ENCODE measurements at regions not wholly inside any gene's neighbourhood (a gene's known extent, or its start where the extent isn't known, plus 50 kb on each side); places are given as distances from the start of the nearest gene placed in this dataset.

DNA sequence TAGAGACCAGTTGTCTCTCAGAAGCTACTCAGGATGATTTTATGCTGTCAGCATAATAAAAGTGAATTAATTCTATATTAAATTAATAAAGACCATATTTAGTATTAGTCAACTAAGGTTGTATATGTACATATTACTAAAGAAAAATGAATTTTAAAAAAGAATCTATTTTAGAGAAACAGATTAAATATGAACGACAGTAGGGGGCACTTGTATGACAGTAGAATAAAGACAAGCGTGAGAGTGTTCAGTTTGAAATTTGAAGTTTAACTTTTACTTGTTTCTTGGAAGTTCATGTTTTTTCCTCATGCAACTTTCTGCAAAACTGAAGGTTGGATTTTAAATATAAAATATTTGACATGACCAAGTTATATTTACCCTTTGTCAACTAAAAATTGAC, 67.9 kb upstream of the MACF1 start:
- DNase-seq (ENCODE audit: low read depth), result no peak

DNA sequence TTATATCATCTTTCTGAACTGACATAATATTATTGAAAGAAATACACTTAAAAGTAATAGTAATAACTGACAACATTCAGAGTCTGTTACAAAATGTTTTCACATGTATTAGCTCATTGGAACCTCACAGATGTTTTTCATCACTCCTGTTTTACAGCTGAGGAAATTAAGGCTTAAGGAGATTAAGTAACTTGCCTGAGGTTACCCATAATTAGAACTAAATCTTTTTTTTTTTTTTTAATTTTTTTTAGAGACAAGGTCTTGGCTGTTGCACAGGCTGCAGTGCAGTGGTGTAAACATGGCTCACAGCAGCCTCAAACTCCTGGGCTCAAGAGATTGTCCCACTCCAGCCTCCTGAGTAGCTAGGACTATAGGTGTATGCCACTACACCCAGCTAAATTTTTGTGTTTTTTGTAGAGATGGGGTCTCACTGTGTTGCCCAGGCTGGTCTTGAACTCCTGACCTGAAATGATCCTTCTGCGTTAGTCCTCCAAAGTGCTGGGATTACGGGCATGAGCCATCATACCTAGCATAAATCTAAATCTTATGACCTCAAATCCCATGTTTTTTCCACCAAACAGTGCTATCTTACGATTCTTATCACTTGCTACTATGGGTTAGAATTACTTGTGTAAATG, 64.7 kb upstream of the MACF1 start:
- no peak for DNase-seq (ENCODE audit: low read depth)

DNA sequence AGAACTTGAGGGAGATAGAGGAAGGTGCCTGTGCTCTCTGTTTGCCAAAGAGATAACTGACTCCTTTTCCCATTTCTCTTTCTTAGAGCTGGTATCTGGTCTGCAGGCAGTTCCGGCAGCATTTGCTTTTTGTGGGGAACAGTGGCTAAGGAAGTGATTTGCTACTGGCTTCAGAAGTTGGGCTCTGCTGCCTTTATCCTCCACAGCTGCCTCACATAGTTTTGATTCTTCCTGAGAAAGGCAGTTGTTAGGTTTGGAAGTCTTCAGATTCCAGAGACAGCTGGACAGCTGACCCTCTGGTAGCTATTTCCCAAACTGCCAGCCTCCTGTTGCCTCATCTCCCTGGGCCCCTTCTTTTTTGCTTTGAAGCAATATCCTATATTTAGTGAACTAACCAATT, 62.6 kb upstream of the MACF1 start:
- no peak for DNase-seq (ENCODE audit: low read depth)

DNA sequence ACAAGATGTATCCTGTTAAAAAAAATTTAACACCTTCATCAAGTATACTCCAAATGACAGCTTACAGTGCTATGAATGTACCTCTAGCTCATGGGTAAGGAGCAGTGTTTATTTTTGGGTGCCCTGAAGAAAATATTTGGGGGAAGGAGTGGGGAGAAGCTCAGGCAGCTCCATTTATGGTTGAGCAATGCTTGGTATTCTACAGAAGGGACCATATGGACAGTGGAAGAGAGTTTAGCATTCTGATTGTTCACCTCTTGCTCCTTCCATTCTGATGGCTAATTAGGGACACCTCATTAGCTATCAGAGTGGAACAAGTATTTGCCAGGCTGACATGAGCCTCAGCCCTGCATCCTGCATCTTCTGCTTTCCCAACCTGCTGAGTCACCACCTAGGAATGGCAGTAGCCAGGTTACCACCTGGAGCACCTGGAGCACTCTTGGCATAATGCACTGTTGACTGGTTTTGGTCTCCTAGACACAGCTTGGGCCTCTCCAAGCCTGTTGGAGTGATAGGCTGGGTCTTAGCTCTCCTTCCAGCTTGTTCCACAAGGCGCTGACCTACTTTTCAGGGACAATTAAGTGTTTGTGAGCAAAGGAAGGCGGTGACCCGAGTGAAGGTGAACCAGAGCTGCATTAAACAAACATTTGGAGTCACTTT, 62.0 kb upstream of the MACF1 start:
- DNase-seq (ENCODE audit: low read depth), result no peak

DNA sequence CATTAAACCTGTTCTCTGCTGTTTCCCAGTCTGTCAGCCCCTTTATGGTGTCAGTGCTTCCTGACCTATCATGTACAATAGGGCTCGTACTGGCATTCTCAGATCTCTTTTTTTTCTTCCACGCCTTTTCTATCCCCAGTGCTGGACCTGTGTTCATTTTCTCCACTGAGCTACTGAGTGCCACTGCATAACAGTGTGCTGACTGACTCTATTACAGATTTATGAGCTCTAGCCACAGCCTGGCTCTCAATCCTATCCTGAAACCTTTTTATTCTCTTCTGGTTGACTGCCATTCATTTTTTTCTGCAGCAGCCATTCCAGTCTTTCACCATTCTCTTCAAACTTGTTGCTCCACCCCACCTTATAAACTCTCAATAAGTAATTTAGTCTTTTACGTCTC, 59.6 kb upstream of the MACF1 start:
- DNase-seq (ENCODE audit: low read depth), result no peak

DNA sequence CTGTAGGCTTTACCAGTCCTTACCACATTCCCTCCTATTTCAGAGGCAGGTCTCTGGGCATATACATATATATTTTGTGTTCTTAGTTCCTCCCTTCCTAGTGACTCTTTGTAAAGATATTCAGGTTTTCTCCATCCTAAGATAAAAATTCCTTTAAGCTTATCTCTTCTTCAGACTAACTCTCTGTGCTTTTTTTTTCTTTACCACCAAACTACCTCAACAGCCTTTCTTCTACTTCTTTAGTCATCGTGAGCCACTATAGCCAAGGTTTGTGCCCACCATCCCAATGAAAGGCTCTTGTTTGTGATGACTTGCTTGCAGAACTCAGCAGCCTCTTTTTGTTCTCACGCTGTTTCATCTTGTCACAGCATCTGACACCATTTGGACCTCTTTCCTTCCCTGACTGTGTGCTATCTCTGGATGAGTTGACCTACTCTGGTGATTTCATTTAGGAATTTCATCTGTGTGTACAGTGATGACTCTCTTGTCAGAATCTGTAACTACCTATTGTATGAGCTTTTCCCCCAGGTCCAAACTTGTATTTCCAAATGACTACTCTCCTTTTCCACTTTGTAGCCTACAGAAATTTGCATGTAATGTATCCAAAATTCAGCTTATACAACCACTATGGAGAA, 59.0 kb upstream of the MACF1 start:
- no peak for DNase-seq (ENCODE audit: low read depth)

DNA sequence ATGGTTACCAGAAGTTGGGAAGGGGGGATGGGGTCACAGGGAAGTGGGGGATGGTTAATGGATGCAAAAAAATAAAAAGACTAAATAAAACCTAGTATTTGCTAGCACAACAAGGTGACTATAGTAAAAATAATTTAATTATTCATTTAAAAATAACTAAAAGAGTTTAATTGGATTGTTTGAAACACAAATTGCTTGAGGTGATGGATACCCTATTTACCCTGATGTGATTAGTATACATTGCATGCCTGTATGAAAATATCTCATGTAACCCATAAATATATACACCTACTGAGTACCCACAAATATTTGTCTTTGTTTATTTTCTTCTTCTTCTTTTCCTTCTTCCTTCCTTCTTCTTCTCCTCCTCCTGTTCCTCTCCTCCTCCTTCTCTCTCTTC, 57.8 kb upstream of the MACF1 start:
- no peak for DNase-seq (ENCODE audit: low read depth)

DNA sequence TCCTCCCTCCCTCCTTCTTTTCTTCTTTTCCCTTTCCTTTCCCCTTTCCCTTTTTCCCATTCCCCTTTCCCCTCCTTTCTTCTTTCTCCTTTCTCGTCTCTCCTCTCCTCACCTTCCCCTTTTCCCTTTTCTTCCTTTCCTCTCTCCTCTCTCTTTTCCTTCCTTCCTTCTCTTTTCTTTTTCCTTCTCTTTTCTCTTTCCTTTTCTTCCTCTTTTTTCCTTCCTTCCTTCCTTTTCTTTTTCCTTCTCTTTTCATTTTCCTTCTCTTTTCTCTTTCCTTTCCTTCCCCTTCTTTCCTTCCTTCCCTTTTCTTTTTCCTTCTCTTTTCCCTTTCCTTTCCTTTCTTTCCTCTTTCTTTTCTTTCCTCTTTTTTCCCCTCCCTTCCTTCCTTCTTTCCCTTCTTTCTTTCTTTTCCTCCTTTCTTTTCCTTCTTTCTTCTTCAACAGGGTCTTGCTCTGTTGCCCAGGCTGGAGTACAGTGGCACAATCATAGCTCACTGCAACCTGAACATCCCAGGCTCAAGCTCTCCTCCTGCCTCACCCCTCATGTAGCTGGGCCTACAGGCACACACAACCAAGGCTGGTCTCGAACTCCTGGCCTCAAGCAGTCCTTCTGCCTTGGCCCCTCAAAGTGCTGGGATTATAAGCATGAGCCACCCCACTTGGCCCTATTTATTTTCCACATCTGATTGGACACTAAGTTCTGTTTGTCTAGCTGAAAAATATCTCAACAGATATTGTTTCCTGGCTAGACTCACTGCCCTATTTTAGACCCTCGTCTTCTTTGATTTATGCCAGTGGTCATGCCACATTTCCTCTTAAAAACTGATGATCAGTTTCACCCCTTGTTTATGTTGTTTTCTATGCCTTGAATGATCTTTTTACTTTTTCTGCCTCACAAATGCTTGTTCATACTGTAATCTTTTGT, 57.1 kb upstream of the MACF1 start:
- DNase-seq (ENCODE audit: low read depth), result no peak

DNA sequence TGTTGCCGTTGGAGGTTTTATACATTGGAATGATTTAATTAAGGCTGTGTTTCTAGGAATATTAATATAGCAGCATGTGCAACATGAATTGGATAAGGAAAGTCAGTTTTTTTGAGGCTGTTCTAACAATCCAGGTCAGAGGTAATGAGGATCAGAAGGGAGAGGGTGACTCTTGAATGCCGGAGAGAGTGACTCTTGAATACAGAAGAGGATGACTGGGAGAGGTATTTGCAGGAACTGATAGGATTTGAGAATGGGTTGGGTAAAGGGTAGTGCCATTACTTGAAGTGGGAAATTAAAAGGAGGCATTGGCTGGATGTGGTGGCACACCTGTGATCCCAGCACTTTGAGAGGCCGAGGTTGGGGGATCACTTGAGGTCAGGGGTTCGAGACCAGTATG, 55.6 kb upstream of the MACF1 start:
- DNase-seq (ENCODE audit: low read depth), result no peak

DNA sequence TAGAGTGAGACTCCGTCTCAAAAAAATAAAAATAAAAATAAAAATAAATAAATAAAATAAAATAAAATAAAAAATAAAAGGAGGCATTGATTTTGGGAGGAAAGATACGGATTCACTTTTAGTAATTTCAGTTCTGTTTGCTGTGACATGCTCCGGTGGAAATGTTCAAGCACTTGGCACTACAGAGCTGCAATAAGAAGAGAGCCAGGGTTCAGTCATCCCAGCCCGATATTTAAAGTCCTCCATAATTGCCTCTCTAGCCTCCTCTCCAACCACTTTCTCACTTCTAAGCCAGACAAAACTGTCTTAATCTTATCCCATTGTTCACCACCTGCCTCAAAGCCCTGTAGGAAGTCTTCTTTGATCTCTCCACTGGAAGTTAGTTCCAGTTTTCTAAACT, 55.0 kb upstream of the MACF1 start:
- no peak for DNase-seq (ENCODE audit: low read depth)

DNA sequence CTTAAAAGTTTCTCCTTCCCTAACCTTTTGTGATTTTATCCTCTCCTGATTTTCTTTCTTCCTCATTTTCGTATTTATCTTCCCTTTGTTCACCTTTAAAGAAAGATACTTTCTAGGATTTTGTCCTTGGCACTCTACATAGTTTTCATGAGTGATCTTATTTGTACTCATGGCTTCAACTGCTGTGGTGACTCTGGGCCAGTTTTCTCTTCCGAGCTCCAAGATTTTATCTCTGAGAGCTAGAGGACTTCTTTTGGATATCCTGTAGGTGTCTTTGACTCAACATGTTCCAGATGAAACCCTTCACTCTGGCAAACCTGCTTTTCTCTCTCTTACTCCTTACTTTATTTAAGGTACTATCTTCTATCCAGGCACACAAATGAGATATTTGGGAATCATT, 53.7 kb upstream of the MACF1 start:
- DNase-seq (ENCODE audit: low read depth), result no peak

DNA sequence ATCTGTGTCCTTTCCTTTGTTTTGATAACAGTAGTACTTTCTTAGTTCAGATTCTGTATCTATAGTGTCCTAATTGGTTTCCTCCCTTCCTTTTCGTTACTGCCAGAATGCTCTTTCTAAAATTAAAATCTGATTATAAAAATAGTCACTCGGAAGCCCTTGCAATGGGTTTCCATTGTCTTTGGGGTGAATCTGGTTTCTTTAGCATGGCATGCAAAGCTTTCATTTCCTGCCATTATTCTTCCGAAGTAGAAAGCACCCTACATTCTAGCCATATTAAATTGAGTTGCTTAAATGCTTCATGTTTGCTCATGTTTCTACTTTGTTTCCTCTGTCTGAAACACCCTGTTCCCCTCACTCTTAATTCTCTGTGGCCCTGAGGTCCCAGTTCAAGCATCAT, 53.2 kb upstream of the MACF1 start:
- DNase-seq (ENCODE audit: low read depth), result no peak

DNA sequence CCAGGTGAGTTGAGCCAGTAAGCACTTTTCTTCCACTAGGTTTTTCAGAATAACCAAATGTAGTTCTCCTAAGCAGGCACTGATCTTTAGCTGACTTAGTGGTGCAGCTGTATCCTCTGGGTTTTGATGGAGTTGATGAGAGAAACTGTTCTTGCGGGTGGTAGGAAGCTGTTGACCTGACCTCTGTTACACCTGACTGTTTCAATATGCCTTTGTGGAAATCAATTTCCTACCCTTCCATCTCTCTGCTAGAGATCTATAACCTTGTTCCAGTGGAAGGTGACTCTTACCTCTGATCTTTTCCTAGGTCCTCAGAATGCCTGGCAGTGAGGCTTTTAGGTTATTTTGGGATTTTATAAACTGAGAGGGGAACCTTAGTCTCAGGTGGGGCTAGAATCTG, 51.6 kb upstream of the MACF1 start:
- no peak for DNase-seq (ENCODE audit: low read depth)

DNA sequence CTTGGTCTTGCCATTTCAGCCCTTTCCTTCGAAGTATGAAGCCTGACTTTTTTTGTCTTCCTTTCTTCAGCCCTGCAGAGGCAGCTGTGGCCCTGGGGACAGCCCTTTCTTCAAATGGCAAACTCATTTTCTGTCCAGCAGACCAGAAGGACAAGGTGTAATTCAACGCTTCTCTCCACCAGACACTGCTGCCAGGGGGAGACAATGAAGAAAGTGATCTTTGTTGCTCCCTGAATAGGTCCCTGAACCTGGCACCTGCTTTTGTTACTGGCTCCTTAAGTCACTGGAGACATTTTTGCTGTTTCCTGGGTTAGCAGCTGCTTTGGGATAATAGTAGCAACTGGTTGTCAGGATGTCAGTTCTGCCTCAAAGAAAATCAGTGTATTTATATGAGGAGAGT, 50.8 kb upstream of the MACF1 start:
- no peak for DNase-seq (ENCODE audit: low read depth)

DNA sequence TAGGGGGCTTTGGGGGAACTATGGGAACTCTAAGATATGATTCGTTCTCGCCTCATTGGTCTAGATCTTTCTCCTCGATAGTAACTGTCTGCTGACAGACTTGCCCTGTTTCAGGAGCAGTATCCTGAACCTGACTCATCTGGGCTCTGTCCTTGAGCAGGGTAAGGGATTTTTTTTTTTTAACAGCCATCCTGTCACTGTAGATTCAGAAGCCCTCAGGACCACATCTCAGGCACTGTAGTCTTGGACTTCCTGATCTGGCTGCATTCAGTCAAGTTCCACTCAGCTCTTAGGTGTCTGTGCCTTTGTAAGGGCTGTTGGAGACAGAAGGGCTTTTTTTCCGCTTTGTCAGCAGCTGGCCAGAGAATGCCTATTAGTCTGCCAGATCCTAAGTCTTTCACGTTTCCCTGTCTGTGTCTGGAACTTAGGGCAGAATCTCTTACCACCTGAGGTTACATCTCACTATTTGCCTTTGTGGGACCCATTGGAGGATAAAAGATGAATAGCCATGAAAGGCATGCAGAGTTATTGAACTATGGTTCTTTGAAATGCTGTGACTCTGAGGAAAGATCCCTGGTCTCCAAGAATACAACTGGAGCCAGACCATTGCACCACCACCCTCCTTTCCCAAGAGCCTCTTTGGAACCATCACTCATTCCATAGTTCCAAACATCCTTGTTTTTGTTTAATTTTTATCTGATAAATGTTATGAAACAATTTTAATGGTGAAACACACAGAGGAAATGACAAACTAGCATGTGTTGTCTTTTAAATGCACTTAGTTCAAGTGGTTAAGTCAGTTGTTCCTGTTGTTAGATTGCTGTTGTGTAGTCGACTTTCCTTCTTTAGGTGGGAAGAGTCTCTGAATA, 49.7 kb upstream of the MACF1 start:
- no peak for DNase-seq (ENCODE audit: low read depth)

Data from T-helper 22 cell (primary cell).